Stimulated activated CD8-positive, alpha-beta memory T cell treated with anti-CD3 and anti-CD28 coated beads, Interleukin-4, amount 100 ng/mL, for 24 hours (primary cell): ENCODE measurements at regions not wholly inside any gene's neighbourhood (a gene's known extent, or its start where the extent isn't known, plus 50 kb on each side); places are given as distances from the start of the nearest gene placed in this dataset.

Experiments used
- DNase-seq: peaks from one replicate; pipeline ENCODE4 v3.0.0-alpha.2; 2020; ENCODE audit warnings: low read depth

DNA sequence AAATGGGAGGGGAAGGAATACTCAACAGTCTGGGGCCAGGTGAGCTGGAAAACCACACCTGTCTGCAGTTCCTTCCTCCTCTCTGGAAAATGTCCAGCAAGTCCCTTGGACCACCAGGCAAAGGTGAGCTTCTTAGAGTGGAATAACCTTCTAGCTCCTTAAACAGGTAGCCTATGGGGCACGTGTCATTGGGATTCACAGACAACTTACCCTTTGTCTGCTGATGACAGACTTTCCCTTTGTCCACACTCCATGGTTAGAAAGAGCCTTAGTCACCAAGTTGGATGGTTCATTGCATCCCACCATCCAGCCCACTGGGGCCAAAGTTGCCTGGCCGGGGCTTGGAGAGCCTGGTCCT lies 98.0 kb upstream of the ITGA6 start:
- no peak for DNase-seq

- no peak for DNase-seq
Observed at GRCh38 chr2:172329774-172330671, 97.4 kb upstream of the ITGA6 start.

- DNase-seq = no peak
Observed at GRCh38 chr2:172332507-172332906, 94.9 kb upstream of the ITGA6 start.

DNA sequence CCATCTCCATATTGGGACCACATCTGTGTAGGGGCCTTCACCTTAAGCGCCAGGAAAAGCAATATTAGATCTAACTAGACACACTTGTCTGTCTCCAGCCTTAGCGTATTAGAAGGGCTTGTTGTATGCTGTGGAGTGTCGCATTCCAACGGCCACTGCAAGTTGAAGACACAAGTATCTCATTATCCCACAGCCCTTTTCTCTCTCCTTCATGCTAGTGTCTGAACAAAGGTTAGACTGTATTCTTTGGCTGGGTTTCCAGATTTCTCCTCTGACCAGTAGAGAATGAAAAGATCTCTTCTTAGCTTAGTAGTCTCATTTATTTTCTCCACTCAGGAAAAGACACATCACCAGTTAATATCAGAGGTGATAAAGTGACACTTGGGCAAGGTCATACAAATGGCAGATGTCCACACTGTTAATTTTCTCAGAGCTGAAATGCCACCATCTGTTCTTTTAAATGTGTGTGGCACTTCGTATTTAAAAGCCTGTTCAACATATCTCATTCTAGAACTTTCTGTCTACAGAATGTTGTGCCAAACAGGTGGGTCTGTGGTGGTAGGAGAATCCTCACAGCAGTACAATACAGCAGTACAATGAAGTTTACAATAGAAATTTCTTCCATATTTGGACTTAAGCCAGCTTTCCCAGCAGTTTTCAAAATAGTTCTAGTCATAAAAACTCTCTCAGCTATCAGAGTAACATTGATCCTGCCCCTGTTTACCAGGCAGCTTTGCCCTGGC lies 94.0 kb upstream of the ITGA6 start:
- no peak for DNase-seq

GRCh38 chr2:172333978-172334330 lies 93.4 kb upstream of the ITGA6 start:
- DNase-seq = no peak

- DNase-seq = no peak
Observed at GRCh38 chr2:172334988-172335387, 92.4 kb upstream of the ITGA6 start.

DNA sequence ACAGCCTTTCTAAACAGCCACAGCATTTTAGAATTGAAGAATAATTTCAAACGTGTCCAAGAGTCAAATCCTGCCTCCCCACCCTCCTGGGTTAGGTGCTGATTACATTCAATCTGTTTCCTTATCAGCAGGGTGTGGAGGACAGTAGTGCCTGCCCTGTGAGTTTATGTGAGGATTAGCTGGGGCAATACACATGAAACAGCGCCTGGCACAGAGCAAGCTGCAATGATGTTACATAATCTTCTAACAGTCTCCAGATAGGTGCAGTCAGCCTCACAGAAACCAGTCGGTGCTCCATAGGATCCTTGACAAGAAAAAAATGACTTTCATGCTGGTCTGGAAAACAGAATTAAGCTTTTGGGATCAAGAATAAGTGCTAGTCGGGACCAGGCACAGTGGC lies 91.7 kb upstream of the ITGA6 start:
- DNase-seq = no peak

- DNase-seq = no peak
Observed at GRCh38 chr2:172336681-172337080, 90.7 kb upstream of the ITGA6 start.

DNA sequence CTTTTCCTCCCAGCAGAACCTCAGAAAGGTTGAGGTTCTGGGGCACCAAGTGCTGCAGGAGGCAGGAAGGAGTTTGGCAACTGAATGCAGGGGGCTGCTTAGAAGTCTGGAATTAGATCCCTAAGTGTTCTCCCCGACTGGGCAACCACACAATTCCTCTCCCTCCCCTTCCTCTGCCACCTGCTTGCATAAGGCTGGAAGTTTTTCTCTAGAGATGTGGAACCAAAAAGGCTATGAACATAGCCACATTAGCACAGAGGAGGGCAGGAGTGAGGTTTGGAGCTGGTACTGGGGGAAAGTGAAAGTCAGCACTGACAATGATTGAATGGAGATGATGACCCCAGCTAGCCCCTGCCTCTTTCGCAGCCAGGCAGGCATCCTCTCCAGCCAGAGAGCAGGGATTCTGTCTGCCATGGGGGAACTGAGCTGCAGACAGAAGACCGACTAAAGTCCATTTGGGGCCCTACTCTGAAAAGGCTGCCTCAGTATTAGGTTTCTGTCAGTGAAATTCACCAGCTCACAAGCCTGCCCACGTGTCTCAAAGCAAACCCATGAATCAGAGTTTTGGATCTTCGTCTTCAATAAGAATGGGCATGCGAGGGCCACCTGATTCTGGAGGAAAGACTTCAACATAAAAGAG lies 87.9 kb upstream of the ITGA6 start:
- no peak for DNase-seq

- no peak for DNase-seq
Observed at GRCh38 chr2:172340394-172340793, 87.0 kb upstream of the ITGA6 start.

DNA sequence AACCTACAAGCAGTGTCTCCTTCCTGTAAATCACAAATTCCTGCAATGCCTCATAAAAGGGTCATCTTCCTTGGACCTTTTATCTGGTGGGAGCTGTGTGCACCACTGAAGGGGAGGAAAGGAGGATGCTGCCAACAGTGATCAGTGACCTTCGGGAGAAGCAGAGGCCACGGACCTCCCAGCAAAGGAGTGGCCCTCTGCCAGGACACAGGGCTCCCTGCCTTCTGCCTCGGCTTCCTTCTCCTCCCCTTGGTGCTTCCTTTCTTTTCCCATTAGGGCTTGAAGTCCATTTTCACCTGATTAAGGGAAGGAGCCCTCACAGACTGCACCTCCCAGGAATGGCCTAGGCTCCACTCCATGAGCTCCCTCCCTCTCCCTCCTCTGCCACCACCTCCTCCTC lies 85.3 kb upstream of the ITGA6 start:
- DNase-seq = no peak

- DNase-seq = no peak
Observed at GRCh38 chr2:172342611-172343010, 84.8 kb upstream of the ITGA6 start.

DNA sequence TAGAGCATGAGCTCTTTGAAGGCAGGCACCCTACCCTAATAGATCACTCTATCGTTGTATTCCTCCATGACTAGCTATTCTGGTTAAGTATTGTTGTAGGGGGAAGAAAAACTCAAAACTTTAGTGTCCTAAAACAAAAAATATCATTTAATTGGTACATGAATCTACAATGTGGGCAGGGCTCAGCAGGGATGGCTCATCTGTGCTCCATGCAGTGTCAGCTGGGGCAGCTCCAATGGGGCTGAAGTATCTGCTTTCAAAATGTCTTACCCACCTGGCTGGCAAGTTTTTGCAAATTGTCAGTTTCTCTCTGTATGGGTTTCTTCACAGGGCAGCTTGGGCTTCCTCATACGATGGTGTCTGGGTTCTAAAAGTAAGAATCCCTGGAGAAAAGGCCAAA lies 83.2 kb upstream of the ITGA6 start:
- DNase-seq = no peak

- no peak for DNase-seq
Observed at GRCh38 chr2:172345956-172346555, 81.3 kb upstream of the ITGA6 start.

DNA sequence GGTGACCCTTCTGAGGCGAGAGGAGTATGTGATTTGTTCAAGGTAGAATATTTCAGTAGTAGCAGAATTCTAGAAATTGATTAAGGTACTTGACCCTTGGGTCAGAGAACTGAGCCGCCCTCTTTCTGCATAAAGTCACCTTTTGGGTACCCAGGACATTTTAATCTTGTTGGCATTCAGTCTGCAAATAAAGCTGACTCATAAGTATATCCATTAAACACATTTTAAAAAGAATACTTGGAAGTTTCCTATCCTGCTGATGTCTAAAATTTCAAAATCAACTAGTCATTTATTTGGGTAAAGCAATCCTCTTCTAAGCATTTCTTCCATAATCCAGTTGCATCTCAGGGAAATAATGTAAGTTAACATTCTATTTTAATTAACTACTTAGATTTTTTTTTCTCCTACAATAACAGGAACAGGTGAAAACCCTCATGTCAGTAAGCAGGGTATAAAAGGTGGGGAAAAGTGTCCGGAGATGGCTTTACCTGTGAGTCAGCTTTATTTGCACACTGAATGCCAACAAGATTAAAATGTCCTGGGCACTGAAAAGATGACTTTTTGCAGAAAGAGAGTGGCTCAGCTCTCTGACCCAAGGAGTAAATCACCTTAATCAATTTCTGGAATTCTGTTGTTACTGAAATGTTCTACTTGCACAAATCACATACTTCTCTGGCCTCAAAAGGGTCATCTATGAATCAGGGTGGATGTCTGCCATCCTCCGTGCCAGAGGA lies 78.7 kb upstream of the ITGA6 start:
- no peak for DNase-seq

DNA sequence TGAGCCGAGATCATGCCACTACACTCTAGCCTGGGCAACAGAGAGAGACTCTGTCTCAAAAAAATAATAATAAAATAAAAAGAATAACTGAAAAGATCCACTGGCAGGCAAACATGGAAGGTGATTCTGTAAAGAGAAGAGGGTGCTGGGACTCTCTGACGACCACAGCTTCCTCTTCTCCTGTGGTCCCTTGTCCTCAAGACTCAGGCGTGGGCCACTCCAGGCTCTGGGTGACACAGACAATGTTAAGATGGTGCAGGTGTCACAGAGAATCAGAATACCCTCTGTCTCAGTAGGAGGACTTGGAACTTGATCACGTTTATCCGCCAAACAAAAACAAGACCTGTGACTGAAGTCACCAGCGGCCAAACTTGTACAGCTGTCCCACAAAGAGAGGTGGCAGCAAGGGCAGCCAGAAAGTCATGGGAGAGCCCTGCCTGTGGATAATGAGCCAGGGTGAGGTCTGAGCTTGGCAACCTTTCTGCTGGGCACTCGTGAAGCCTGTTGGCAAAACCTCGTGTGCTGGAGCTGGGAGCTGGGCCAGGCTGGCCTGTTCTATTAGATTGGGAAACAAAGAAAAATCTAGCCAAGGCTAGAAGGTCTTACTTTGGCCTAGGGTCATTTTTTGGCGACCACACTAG lies 76.4 kb upstream of the ITGA6 start:
- DNase-seq = no peak

- DNase-seq = no peak
Observed at GRCh38 chr2:172351586-172351985, 75.8 kb upstream of the ITGA6 start.

GRCh38 chr2:172354347-172354746 lies 73.0 kb upstream of the ITGA6 start:
- no peak for DNase-seq

- DNase-seq = no peak
Observed at GRCh38 chr2:172357442-172357841, 69.9 kb upstream of the ITGA6 start.

DNA sequence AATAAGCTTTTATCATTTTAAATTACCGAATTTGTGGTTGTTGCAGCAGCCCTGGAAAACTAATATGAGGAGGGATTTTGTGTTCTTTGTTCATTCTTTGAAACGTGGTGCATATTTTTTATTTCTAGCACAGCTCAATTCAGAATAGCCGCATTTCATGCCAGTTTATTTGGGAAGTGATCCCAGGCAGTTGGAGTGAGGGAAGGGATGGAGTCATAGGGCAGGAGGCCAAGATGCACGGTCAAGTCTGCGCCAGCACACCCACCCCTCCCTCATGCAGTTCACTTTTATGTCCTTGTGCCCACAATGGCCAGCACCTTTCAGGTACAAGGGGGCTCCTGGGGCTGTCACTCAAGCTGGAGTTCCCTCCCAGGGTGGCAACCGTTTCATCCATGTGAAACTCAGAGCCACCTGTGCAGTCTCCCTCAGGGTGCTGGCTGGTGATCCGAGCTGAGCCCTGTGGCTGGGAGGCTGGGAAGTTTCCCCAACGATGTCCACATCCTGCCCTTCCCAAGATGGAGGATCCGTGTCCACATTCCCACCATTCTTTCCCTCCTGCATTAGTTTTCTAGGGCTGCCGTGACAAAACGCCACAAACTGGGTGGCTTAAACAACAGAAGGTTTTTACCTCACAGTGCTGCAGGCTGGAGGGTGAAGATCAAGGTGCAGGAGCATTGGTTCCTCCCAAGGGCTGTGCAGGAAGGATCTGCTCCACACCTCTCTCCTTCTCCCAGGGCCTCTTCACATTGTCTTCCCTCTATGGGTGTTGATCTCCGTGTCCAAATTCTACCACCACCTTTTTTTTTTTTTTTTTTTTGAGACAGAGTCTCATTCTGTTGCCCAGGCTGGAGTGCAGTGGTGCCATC lies 68.5 kb upstream of the ITGA6 start:
- DNase-seq = no peak

DNA sequence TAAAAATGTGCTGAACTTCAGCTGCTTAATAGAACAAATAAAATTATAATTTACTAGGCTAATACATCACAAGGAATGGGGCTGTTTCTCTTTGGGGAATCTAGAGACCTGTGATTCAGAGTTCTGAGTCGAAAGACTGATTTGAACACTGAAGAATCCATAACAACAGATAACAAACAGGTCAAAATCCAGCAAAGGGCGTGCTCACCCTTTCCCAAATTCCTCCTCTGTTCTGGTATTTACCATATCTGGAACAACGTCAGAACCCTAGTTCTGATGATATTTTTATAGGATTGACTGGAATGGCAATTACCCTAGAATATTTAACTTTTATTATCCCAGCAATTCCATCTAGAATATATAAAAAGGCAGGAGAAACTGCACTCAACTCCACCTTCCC lies 66.0 kb upstream of the ITGA6 start:
- DNase-seq = no peak
